ENCODE measurements at regions not wholly inside any gene's neighbourhood (a gene's known extent, or its start where the extent isn't known, plus 50 kb on each side); places are given as distances from the start of the nearest gene placed in this dataset.

DNA sequence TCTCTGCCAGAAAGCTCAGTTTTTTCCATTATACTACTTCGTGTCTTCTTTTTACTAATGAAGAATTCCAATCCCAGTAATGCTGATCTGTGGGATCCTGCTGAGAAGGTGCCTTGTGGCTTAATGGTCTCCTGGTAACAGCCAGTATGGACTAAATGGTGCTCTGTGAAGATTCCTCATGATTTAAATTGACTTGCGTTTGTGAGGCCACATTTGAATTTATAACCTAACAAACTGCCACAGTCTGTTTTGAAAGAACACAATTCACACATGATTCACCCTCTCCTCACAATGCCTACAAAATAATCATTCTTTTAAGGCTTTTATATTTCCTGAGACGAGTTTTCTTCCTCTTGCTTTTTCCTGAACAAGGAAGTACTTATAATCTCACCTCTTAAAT lies 140.0 kb downstream of the MBL2 start:
- no peak overlapping the region for H3K4me3 ChIP-seq (ENCODE audit: insufficient read length, low read depth)
- DNase-seq (ENCODE audit: low read depth, low spot score), result peak; percentile 2
- H3K9me3 ChIP-seq (ENCODE audit: insufficient read depth, low read length), result 0 out of 2 replicates have a peak, but pooled peaks cover 4% of the 10 kb centered on the region
- no peak overlapping the region for H3K9ac ChIP-seq (ENCODE audit: insufficient read length, low read depth)
- TF ChIP-seq YY1 (IDR thresholded peaks at IDR 0.05; ENCODE audit: insufficient read depth, insufficient read length), result no peak
- TF ChIP-seq ZNF274 (IDR thresholded peaks at IDR 0.05; ENCODE audit: low read depth, low read length), result no peak
- no peak for TF ChIP-seq SUZ12 (IDR thresholded peaks at IDR 0.05; ENCODE audit: extremely low read depth, insufficient read depth, insufficient read length)
- H3K36me3 ChIP-seq (ENCODE audit: insufficient read depth, insufficient read length, low read length), result no peaks in the 10 kb centered on the region
- H3K4me1 ChIP-seq (ENCODE audit: insufficient read depth, insufficient read length), result no peaks in the 10 kb centered on the region
- no peaks in the 10 kb centered on the region for H3K27me3 ChIP-seq (ENCODE audit: insufficient read depth, insufficient read length)

DNA sequence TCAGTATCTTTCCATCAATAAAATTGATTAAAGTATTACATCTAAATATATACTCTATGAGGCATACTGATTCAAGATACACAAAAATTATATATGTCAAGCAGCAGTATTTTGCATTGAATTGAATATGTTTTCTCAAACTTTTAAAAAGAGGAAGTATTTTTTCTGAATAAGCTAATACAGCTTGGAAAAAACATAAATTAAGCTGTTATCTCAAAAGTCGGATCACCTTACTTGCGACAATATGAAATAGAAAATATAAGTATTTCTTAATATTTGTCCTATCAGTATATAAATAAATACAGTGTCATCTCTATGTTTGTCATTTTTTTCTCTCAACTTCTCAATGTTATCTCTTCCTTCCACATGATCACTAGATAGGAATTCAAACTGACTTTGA lies 139.3 kb downstream of the MBL2 start:
- H3K27me3 ChIP-seq (ENCODE audit: insufficient read depth, insufficient read length), result no peaks in the 10 kb centered on the region
- no peak overlapping the region for H3K9ac ChIP-seq (ENCODE audit: insufficient read length, low read depth)
- TF ChIP-seq SUZ12 (IDR thresholded peaks at IDR 0.05; ENCODE audit: extremely low read depth, insufficient read depth, insufficient read length) (no peak), ZNF274 (IDR thresholded peaks at IDR 0.05; ENCODE audit: low read depth, low read length) (no peak), YY1 (IDR thresholded peaks at IDR 0.05; ENCODE audit: insufficient read depth, insufficient read length) (no peak)
- H3K4me1 ChIP-seq (ENCODE audit: insufficient read depth, insufficient read length), result no peaks in the 10 kb centered on the region
- no peaks in the 10 kb centered on the region for H3K36me3 ChIP-seq (ENCODE audit: insufficient read depth, insufficient read length, low read length)
- H3K4me3 ChIP-seq (ENCODE audit: insufficient read length, low read depth), result no peak overlapping the region
- 0 out of 2 replicates have a peak, but pooled peaks cover 4% of the 10 kb centered on the region for H3K9me3 ChIP-seq (ENCODE audit: insufficient read depth, low read length)
- no peak for DNase-seq (ENCODE audit: low read depth, low spot score)

DNA sequence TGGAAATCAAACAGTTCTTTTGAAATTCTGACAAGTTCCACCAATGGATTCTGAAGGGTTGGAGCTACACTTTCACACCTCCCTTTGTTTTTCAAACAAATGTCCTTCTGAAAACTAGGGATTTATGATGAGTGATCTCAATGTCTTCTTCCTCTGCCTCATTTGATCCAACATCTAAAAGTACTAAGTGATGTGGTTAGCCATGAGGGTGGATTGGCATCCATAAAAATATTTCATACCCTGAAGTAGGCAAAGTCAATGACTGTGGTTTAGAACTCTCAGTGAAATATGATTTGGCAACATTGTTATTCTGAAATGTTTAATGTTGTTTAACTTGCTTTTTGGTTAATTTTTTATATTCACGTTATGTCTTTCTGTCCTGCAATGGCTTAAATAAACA lies 136.9 kb downstream of the MBL2 start:
- 0 out of 2 replicates have a peak, but pooled peaks cover 4% of the 10 kb centered on the region for H3K9me3 ChIP-seq (ENCODE audit: insufficient read depth, low read length)
- no peaks in the 10 kb centered on the region for H3K27me3 ChIP-seq (ENCODE audit: insufficient read depth, insufficient read length)
- H3K4me1 ChIP-seq (ENCODE audit: insufficient read depth, insufficient read length), result no peaks in the 10 kb centered on the region
- H3K4me3 ChIP-seq (ENCODE audit: insufficient read length, low read depth), result no peak overlapping the region
- H3K36me3 ChIP-seq (ENCODE audit: insufficient read depth, insufficient read length, low read length), result no peaks in the 10 kb centered on the region
- no peak for DNase-seq (ENCODE audit: low read depth, low spot score)
- H3K9ac ChIP-seq (ENCODE audit: insufficient read length, low read depth), result no peak overlapping the region
- TF ChIP-seq ZNF274 (IDR thresholded peaks at IDR 0.05; ENCODE audit: low read depth, low read length) (no peak), YY1 (IDR thresholded peaks at IDR 0.05; ENCODE audit: insufficient read depth, insufficient read length) (no peak), SUZ12 (IDR thresholded peaks at IDR 0.05; ENCODE audit: extremely low read depth, insufficient read depth, insufficient read length) (no peak)

DNA sequence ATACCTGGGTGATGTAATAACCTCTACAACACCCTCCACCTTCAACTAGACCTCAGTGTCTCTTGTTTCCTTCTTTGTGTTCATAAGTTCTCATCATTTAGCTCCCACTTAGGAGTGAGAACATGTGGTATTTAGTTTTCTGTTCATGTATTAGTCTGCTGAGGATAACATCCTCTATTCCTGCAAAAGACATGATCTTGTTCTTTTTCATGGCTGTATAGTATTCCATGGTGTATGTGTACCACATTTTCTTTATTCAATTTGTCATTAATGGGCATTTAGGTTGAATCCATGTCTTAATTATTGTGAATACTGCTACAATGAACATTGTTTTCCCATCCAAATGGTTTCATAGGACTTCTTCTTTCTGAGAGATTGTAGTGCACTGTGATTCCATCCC lies 135.7 kb downstream of the MBL2 start:
- Histone ChIP-seq H3K4me1 (ENCODE audit: insufficient read depth, insufficient read length) (no peaks in the 10 kb centered on the region), H3K9me3 (ENCODE audit: insufficient read depth, low read length) (0 out of 2 replicates have a peak, but pooled peaks cover 4% of the 10 kb centered on the region), H3K4me3 (ENCODE audit: insufficient read length, low read depth) (no peak overlapping the region), H3K27me3 (ENCODE audit: insufficient read depth, insufficient read length) (no peaks in the 10 kb centered on the region), H3K9ac (ENCODE audit: insufficient read length, low read depth) (no peak overlapping the region), H3K36me3 (ENCODE audit: insufficient read depth, insufficient read length, low read length) (no peaks in the 10 kb centered on the region)
- no peak for DNase-seq (ENCODE audit: low read depth, low spot score)
- TF ChIP-seq SUZ12 (IDR thresholded peaks at IDR 0.05; ENCODE audit: extremely low read depth, insufficient read depth, insufficient read length), result no peak
- no peak for TF ChIP-seq YY1 (IDR thresholded peaks at IDR 0.05; ENCODE audit: insufficient read depth, insufficient read length)
- no peak for TF ChIP-seq ZNF274 (IDR thresholded peaks at IDR 0.05; ENCODE audit: low read depth, low read length)

DNA sequence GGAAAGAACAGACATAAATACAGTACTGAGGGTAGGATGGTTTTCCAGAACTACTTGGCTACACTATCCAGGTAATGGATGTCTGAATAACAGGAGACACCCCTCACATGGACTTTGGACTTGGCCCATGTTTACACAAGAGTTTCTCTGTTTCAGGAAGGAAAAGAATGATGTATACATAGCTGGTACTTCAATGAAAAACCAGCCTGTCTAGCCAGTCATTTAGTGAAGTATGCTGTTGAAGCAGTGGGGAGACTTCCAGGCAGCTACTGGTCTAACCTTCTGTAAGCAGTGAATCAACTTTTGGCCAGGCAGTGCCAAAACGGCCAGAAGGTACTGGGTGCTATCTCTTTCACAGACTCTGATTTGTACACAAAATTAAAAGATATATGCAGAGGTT lies 135.0 kb downstream of the MBL2 start:
- no peak overlapping the region for H3K9ac ChIP-seq (ENCODE audit: insufficient read length, low read depth)
- no peak for TF ChIP-seq ZNF274 (IDR thresholded peaks at IDR 0.05; ENCODE audit: low read depth, low read length)
- TF ChIP-seq YY1 (IDR thresholded peaks at IDR 0.05; ENCODE audit: insufficient read depth, insufficient read length), result no peak
- TF ChIP-seq SUZ12 (IDR thresholded peaks at IDR 0.05; ENCODE audit: extremely low read depth, insufficient read depth, insufficient read length), result no peak

DNA sequence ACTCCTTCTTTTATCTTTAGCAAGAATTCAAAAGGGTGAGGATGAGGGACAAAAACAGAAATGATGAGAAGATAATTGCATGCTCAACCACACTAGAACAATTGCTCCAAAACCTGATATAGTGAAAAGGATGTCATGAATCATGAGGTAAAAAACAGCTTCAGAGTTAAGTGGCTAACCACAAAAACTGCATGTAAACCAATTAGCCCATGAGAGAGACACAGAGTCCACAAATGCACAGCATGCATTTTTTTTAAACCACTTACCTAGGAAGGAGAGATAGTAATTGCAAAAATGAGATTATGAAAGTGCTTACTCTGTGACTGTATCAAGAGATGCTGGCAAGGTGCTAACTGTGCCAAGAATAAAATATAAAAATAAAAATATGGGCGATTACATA lies 132.9 kb downstream of the MBL2 start:
- Histone ChIP-seq H3K9me3 (ENCODE audit: insufficient read depth, low read length) (0 out of 2 replicates have a peak, but pooled peaks cover 4% of the 10 kb centered on the region), H3K36me3 (ENCODE audit: insufficient read depth, insufficient read length, low read length) (no peaks in the 10 kb centered on the region), H3K27me3 (ENCODE audit: insufficient read depth, insufficient read length) (no peaks in the 10 kb centered on the region), H3K4me1 (ENCODE audit: insufficient read depth, insufficient read length) (no peaks in the 10 kb centered on the region), H3K4me3 (ENCODE audit: insufficient read length, low read depth) (no peak overlapping the region), H3K9ac (ENCODE audit: insufficient read length, low read depth) (no peak overlapping the region)
- TF ChIP-seq YY1 (IDR thresholded peaks at IDR 0.05; ENCODE audit: insufficient read depth, insufficient read length) (no peak), SUZ12 (IDR thresholded peaks at IDR 0.05; ENCODE audit: extremely low read depth, insufficient read depth, insufficient read length) (no peak), ZNF274 (IDR thresholded peaks at IDR 0.05; ENCODE audit: low read depth, low read length) (no peak)
- no peak for DNase-seq (ENCODE audit: low read depth, low spot score)

More for the DNA sequence above, 135.0 kb downstream of the MBL2 start:
- H3K9me3 ChIP-seq (ENCODE audit: insufficient read depth, low read length), result 0 out of 2 replicates have a peak, but pooled peaks cover 4% of the 10 kb centered on the region
- H3K4me1 ChIP-seq (ENCODE audit: insufficient read depth, insufficient read length), result no peaks in the 10 kb centered on the region
- no peak for DNase-seq (ENCODE audit: low read depth, low spot score)
- no peaks in the 10 kb centered on the region for H3K36me3 ChIP-seq (ENCODE audit: insufficient read depth, insufficient read length, low read length)
- H3K27me3 ChIP-seq (ENCODE audit: insufficient read depth, insufficient read length), result no peaks in the 10 kb centered on the region
- no peak overlapping the region for H3K4me3 ChIP-seq (ENCODE audit: insufficient read length, low read depth)

DNA sequence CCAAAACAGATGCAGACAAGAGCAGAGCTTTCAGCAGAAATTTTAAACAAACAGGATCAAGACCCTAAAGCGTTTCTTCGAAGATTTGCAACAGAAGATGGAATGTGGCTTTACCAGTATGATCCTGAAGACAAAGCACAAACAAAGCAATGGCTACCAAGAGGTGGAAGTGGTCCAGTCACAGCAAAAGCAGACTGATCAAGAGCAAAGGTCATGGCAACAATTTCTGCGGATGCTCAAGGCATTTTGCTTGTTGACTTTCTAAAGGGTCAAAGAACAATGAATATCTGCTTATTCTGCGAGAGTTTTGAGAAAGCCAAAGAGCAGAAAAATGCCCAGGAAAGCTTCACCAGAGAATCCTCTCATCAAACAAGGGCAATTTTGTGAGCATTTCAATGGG lies 130.4 kb downstream of the MBL2 start:
- H3K36me3 ChIP-seq (ENCODE audit: insufficient read depth, insufficient read length, low read length), result no peaks in the 10 kb centered on the region

More for the DNA sequence above, 130.4 kb downstream of the MBL2 start:
- Histone ChIP-seq H3K9me3 (ENCODE audit: insufficient read depth, low read length) (no peaks in the 10 kb centered on the region), H3K9ac (ENCODE audit: insufficient read length, low read depth) (no peak overlapping the region), H3K4me1 (ENCODE audit: insufficient read depth, insufficient read length) (no peaks in the 10 kb centered on the region), H3K4me3 (ENCODE audit: insufficient read length, low read depth) (no peak overlapping the region), H3K27me3 (ENCODE audit: insufficient read depth, insufficient read length) (no peaks in the 10 kb centered on the region)
- no peak for TF ChIP-seq YY1 (IDR thresholded peaks at IDR 0.05; ENCODE audit: insufficient read depth, insufficient read length)
- no peak for TF ChIP-seq ZNF274 (IDR thresholded peaks at IDR 0.05; ENCODE audit: low read depth, low read length)
- TF ChIP-seq SUZ12 (IDR thresholded peaks at IDR 0.05; ENCODE audit: extremely low read depth, insufficient read depth, insufficient read length), result no peak
- DNase-seq (ENCODE audit: low read depth, low spot score), result no peak
